Loucy (cell line): ENCODE measurements at regions not wholly inside any gene's neighbourhood (a gene's known extent, or its start where the extent isn't known, plus 50 kb on each side); places are given as distances from the start of the nearest gene placed in this dataset.

Experiments
- H2AFZ ChIP-seq: fragments of 200-600 bp; sonication (generic); 2 replicates; pipeline ENCODE4 v1.6.0; 2016; ENCODE audit warnings: antibody characterized with exemption, mild to moderate bottlenecking, low read length, moderate library complexity
- H3F3A ChIP-seq: fragments of 200-600 bp; 2 replicates; pipeline ENCODE4 v1.6.0; 2016; ENCODE audit warnings: antibody characterized with exemption, low read depth, mild to moderate bottlenecking
- H3K27me3 ChIP-seq: fragments of 200-600 bp; sonication (generic); 2 replicates; pipeline ENCODE4 v1.6.1; 2014; ENCODE audit warnings: low read length, mild to moderate bottlenecking; ENCODE audit not compliant: insufficient read depth, poor library complexity, severe bottlenecking
- H3K36me3 ChIP-seq: fragments of 200-600 bp; sonication (generic); 2 replicates; pipeline ENCODE4 v1.6.1; 2016; ENCODE audit warnings: low read length; ENCODE audit not compliant: insufficient read depth
- H3K4me1 ChIP-seq: fragments of 200-600 bp; sonication (generic); 2 replicates; pipeline ENCODE4 v1.5.1; 2014; ENCODE audit warnings: low read length, mild to moderate bottlenecking; ENCODE audit not compliant: insufficient read depth, poor library complexity, severe bottlenecking
- H3K4me2 ChIP-seq: fragments of 200-600 bp; sonication (generic); 2 replicates; pipeline ENCODE4 v1.6.0; 2014; ENCODE audit warnings: antibody characterized with exemption, low read length, low read depth, mild to moderate bottlenecking; ENCODE audit not compliant: poor library complexity, severe bottlenecking
- H3K4me3 ChIP-seq: fragments of 200-600 bp; sonication (generic); 2 replicates; pipeline ENCODE4 v1.5.1; 2014; ENCODE audit warnings: low read length, mild to moderate bottlenecking, mixed read lengths; ENCODE audit not compliant: poor library complexity, severe bottlenecking
- H3K79me2 ChIP-seq: fragments of 200-600 bp; sonication (generic); 2 replicates; pipeline ENCODE4 v1.6.1; 2014; ENCODE audit warnings: low read length; ENCODE audit not compliant: insufficient read depth
- H3K9ac ChIP-seq: fragments of 200-600 bp; sonication (generic); 2 replicates; pipeline ENCODE4 v1.6.0; 2014; ENCODE audit warnings: mild to moderate bottlenecking, low read depth, low read length, moderate library complexity; ENCODE audit not compliant: poor library complexity, severe bottlenecking
- H3K9me2 ChIP-seq: fragments of 200-600 bp; sonication (generic); replicated peaks from 2 replicates; pipeline ENCODE4 v1.6.1; 2016; ENCODE audit warnings: low read depth, low read length, mixed read lengths
- H3K9me3 ChIP-seq: fragments of 200-600 bp; sonication (generic); 2 replicates; pipeline ENCODE4 v1.6.1; 2014; ENCODE audit warnings: mild to moderate bottlenecking, antibody characterized with exemption, low read length, low read depth; ENCODE audit not compliant: insufficient read depth
- H4K20me1 ChIP-seq: fragments of 200-600 bp; sonication (generic); 2 replicates; pipeline ENCODE4 v1.6.0; 2014; ENCODE audit warnings: antibody characterized with exemption, low read length, mild to moderate bottlenecking; ENCODE audit not compliant: insufficient read depth, poor library complexity, severe bottlenecking
- CTCF ChIP-seq: fragments of 200-600 bp; sonication (generic); conservative IDR thresholded peaks from 2 replicates; pipeline ENCODE4 v1.5.1; 2014; ENCODE audit warnings: mild to moderate bottlenecking, antibody characterized with exemption, low read length
- EZH2phosphoT487 ChIP-seq: fragments of 200-600 bp; IDR thresholded peaks from 2 replicates; pipeline ENCODE4 v1.6.1; 2018; ENCODE audit warnings: antibody characterized with exemption, mild to moderate bottlenecking, moderate library complexity, borderline replicate concordance

- no peak for TF ChIP-seq EZH2phosphoT487
- no peak for TF ChIP-seq CTCF
- Histone ChIP-seq H3K79me2 (no peaks in the 10 kb centered on the region), H3K9ac (no peak overlapping the region), H3K36me3 (no peaks in the 10 kb centered on the region), H4K20me1 (no peaks in the 10 kb centered on the region), H3K4me1 (no peaks in the 10 kb centered on the region), H3K4me2 (no peak overlapping the region), H3K9me2 (no peaks in the 10 kb centered on the region), H3K9me3 (peaks cover 16% of the 10 kb centered on the region; the same call in 1 of the 2 replicates), H2AFZ (no peak overlapping the region), H3F3A (no peaks in the 10 kb centered on the region), H3K27me3 (no peaks in the 10 kb centered on the region), H3K4me3 (no peak overlapping the region)
Measured at GRCh38 chr2:2764001-2764355, 432.9 kb upstream of the MYT1L start.

GRCh38 chr2:2763351-2764000 is 432.4 kb upstream of the MYT1L start:
- no peaks in the 10 kb centered on the region for H3K79me2 ChIP-seq
- H3K9me2 ChIP-seq = no peaks in the 10 kb centered on the region
- no peaks in the 10 kb centered on the region for H3K27me3 ChIP-seq
- H3K4me1 ChIP-seq = no peaks in the 10 kb centered on the region
- H3K4me3 ChIP-seq = no peak overlapping the region
- no peak overlapping the region for H3K9ac ChIP-seq
- H3K4me2 ChIP-seq = no peak overlapping the region
- H4K20me1 ChIP-seq = no peaks in the 10 kb centered on the region
- H3K36me3 ChIP-seq = no peaks in the 10 kb centered on the region
- no peak for TF ChIP-seq EZH2phosphoT487
- no peak for TF ChIP-seq CTCF
- no peak overlapping the region for H2AFZ ChIP-seq
- H3F3A ChIP-seq = no peaks in the 10 kb centered on the region
- peaks cover 16% of the 10 kb centered on the region; the same call in 1 of the 2 replicates for H3K9me3 ChIP-seq

GRCh38 chr2:2762913-2763312 is 431.8 kb upstream of the MYT1L start:
- no peak overlapping the region for H3K9ac ChIP-seq
- no peak overlapping the region for H2AFZ ChIP-seq
- H4K20me1 ChIP-seq = no peaks in the 10 kb centered on the region
- H3K4me3 ChIP-seq = no peak overlapping the region
- H3K9me2 ChIP-seq = no peaks in the 10 kb centered on the region
- H3K4me2 ChIP-seq = no peak overlapping the region
- H3F3A ChIP-seq = no peaks in the 10 kb centered on the region
- peaks cover 16% of the 10 kb centered on the region; the same call in 1 of the 2 replicates for H3K9me3 ChIP-seq
- no peaks in the 10 kb centered on the region for H3K27me3 ChIP-seq
- H3K79me2 ChIP-seq = no peaks in the 10 kb centered on the region
- H3K36me3 ChIP-seq = no peaks in the 10 kb centered on the region
- no peak for TF ChIP-seq EZH2phosphoT487
- TF ChIP-seq CTCF = no peak
- no peaks in the 10 kb centered on the region for H3K4me1 ChIP-seq
